ENCODE measurements at regions not wholly inside any gene's neighbourhood (a gene's known extent, or its start where the extent isn't known, plus 50 kb on each side); places are given as distances from the start of the nearest gene placed in this dataset.
"Not testable (repeated sequence)": the region's sequence is repeated elsewhere in the genome, so short reads cannot be mapped to it uniquely, and the experiment has no call there.

DNA sequence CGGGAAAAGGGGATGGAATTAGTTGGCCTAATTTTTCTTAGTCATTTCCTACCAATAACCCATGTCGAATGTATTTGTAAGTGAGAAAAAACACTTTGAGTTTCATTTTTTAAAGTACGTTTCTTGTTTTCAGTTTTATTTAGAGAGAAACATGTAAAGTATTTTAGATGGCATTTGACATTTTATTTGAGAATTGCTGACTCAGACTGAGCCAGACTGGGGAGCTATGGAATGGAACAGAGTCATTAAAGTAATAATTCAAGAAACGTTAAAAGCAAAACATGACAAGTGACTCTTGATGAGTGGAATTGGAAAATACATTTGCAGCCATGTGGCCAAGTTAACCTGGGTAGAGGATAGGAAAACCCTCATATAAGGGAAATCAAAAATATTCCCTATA, 286.1 kb upstream of the NPSR1 start:
- CTCF ChIA-PET, result no interaction called here

DNA sequence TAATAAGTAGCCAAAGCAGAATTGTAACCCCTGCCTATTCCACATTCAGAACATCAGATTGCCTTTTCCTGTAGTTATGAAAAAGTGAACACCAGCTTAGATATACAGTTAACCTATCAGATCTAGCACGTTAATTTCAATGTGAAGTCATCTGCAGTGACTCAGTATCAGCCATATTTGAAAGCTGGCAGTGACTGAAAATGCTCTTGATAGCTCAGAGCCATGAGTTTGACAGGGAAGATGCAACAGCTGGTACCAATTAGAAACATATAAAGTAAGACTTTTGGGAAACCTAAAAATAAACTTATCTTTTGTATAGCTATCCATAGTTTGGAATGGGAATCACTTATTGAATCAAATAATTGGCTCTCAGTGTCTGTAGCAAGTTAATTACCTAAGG, 284.1 kb upstream of the NPSR1 start:
- POLR2A ChIA-PET, result no interaction called here
- CTCF ChIA-PET, result no interaction called here

More for the DNA sequence above, 286.1 kb upstream of the NPSR1 start:
- POLR2A ChIA-PET, result no interaction called here

DNA sequence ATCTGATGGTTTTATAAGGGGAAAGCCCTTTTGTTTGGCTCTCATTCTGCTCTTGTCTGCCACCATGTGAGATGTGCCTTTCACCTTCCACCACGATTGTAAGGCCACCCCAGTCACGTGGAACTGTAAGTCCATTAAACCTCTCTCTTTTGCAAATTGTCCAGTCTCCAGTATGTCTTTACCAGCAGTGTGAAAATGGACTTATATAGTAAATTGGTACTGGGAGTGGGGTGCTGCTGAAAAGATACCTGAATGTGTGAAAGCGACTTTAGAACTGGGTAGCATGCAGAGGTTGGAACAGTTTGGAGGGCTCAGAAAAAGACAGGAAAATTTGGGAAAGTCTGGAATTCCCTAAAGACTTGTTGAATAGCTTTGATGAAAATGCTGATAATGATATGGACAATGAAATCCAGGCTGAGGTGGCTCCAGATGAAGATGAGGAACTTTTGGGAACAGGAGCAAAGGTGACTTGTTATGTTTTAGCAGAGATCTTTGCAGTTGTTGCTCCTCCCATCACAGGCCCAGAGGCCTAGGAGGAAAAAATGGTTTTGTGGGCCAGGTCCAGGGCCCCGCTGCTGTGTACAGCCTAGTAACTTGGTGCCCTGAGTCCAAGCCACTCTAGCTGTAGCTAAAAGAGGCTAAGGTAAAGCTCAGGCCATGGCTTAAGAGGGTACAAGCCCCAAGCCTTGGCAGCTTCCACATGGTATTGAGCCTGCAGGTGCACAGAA, 275.7 kb upstream of the NPSR1 start:
- CTCF ChIA-PET, result no interaction called here
- POLR2A ChIA-PET, result no interaction called here

DNA sequence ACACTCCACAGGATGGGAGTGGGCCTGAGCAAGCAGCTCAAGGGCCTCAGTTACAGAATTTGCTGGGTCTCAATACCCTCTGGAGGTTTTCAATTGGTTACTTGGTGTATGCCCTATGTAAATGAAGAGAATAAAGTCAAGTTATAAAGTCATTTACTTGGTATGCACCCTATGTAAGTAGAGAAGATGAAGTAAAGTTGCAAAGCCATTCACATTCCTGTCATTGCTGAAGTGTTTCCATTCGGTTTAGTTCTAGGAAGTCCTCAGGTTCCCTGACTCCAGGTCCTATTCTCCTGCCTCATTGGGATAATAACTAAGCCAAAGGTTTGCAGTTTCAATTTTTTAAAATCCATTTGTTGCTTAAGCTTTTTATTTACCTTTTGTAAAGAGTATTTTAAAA, 272.6 kb upstream of the NPSR1 start:
- ChIA-PET CTCF (no interaction called here), POLR2A (no interaction called here)

DNA sequence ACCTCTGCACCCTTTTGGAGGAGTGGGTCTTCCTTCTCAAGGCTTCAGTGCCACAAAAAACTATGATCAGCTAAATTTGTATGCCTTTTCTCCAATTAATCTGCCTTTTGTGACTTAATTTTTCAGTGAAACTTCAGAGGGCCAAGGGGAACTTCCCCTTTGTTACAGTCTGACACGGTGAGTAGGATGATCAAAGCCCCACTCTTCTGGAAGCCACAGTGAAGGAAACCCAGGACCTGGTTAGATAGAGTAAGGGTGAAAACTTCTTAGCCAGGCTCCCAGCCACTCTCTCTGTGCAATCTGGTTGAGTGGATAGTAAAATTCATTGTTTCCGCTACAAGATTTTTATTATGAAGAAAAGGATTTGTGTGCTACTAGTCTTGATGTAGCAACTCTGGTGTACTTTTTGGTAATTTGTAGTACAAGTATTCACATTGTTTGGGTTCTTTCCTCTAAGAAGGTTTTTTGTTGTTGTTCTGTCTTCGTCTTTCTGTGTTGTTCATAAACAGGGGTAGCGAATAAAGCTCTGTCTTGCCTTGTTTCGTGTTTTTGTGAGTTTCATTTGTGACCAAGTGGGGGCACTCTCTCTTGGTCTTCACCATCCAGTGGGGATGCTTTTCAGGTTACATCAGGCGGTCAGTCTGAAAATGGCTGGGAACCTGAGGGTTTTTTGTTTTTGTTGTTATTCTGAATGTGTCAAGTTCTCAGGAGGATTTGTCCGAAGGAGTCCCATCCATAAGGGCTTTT, 268.5 kb upstream of the NPSR1 start:
- ChIA-PET CTCF (no interaction called here), POLR2A (no interaction called here)

DNA sequence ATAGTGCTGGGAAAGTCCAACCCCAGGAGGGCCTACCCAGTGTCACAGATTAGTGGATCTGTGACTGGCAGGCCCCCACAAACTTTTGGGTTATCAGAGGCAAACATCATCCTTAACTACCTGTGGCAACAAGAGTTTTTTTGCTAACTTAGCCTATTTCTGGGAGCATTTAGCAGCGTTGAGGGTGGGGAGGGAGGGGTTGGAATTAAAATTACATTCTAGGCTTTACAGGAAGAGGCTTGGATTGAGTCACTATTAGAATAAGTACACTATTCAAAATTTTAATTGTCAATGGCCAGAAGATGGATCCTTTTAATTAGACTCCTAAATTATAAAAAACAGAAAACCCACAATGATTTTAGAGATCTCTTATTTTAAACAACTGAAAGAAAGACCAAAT, 267.9 kb upstream of the NPSR1 start:
- CTCF ChIA-PET, result no interaction called here
- POLR2A ChIA-PET, result no interaction called here

DNA sequence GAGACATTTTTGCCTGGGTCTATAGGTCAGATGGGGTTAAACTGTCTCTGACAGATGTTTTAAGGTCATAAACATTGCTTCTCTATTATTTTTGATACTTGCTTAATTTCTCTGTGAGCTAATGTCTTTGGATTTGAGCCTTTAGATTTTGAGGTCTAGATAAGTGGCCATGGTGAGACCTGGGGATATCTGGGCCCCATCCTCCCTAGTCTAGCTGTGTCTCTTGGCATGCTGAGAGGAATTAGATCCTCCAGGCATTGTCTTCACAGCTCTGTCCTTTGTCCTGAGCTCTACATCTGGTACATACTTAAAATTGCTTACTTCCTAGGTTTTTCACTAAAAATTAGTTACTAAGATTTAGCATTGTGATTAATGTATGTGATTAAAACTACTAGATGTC, 265.0 kb upstream of the NPSR1 start:
- CTCF ChIA-PET, result no interaction called here
- POLR2A ChIA-PET, result no interaction called here

DNA sequence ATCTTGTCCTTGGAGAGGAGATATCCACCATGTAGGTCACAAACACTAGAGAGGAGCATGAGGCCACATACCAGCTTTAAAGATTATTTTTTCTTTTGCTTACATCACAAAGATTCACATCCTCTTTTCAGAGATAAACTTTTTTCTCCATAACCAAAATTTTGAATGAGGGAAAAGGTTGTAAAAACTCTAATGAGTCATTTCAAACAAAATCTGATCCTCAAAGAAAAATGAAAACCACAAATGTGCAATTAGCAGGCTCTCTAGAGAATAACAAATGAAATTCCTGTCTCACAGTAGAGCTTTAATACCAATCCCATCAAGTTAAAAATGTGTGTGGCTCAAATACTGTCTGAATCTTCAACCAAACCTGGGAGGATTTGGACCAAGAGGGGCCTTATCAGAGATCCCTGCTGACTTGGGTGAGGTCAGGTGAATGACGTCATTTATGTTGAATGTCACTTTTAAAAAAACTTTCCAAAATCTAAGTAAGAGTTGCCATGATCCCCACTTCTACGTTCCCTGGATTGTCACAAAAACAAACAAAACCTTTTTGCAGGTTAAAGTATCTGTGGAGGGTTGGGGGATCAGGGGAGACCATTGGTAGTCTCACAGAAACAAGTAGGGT, 261.5 kb upstream of the NPSR1 start:
- POLR2A ChIA-PET, result no interaction called here
- CTCF ChIA-PET, result no interaction called here

DNA sequence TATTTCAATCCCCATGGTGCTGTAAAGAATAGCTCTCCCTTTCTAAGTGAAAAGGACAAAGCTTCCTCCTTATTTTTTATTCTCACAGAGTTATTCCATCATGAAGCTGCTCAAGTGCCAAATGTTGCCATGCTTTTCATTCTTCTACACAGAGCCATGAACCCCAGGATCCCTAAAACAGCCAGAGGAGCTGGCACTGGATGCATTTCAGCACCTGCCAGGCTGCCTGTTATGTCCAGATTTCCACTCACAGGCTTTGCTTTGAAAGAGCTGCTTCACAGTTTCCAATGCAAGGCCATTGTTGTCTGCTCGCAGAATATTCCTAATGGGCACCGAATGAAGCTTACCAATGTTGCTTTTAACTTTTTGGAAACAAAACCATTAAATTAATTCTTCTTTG, 256.2 kb upstream of the NPSR1 start:
- CTCF ChIA-PET, result no interaction called here
- POLR2A ChIA-PET, result no interaction called here

DNA sequence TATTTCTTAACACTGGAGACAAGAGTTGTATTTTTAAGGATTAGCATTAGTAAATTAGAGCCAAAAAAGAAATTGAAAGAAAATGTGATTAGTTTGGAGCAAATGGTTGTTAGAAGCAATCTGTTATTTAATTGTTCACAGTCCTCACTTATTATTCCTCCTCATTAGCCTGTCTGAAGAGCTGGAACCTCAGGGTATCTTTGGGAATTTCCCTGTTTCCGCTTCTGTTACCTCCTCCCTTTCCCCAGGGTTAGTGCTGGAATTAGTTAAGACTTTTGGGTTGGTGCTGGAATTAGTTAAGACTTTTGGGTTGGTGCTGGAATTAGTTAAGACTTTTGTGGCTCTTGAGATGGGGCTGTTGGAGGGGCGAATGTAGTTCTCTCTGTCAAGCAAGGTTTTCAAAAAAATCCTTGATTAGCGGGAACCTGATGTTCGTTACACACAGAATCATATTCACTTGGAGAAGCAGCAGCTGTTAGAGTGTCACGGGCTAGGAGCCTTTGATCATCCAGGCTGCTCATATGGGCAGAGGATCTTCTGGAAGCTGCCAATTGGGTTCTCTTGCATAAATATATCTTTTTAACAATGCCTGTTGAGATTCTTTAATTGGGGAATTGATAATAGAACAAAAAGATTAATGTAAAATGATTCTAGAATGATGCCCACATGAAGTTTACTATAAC, 251.0 kb upstream of the NPSR1 start:
- ChIA-PET CTCF (no interaction called here), POLR2A (no interaction called here)

DNA sequence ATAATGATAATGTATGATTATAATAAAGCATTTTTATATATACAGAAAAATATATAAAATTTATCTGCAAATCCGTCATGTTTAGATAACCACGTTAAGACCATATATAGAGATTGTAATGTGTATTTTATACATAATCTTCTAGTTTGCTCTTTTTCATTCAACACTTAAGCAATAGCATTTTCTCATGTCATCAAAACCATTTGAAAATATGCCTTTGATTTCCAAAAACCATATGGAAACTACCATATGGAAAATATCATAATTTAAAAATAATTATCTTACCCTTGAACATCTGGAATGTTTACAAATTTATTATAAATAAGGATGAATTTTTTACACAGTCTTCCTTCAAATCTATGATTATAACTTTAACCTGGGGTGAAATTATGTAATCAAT, 250.4 kb upstream of the NPSR1 start:
- POLR2A ChIA-PET, result no interaction called here
- CTCF ChIA-PET, result no interaction called here

DNA sequence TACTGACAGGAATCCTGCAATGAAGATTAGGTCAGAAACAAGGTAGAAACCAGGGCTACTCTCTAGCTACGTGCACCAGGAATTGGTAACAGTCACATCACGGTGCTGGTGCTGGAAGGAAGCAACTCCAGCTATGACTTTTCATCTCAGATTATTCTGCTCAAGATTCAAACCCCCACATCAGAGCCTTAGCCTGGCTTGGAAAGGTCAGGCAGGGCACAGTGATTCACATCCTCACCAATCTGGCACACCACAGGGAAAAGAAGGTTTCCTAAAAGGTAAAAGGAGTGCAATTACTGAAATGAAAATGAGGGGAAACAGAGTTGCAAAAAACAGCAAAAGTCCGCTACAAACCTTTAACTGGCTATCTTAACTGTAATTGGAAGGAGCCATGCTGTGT, 240.2 kb upstream of the NPSR1 start:
- ChIA-PET CTCF (no interaction called here), POLR2A (no interaction called here)

DNA sequence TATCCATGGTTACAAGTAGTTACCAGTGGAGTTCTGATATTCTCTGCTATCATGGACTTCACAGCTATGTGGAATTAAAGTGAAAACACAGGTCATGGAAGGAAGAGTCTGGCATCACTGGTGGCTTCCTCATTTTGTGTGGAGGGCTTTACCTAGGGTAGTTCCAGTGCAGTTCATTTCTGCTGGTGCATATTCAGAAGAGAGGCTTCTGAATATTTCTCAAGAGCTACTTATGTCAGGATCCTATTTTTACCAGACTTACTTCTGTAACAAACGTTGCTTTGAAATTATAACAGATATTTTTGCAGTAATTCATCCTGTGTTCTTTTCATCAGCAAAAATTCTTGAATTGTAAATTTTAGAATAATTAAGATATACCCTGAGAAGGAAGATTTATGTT, 236.5 kb upstream of the NPSR1 start:
- ChIA-PET CTCF (no interaction called here), POLR2A (no interaction called here)

DNA sequence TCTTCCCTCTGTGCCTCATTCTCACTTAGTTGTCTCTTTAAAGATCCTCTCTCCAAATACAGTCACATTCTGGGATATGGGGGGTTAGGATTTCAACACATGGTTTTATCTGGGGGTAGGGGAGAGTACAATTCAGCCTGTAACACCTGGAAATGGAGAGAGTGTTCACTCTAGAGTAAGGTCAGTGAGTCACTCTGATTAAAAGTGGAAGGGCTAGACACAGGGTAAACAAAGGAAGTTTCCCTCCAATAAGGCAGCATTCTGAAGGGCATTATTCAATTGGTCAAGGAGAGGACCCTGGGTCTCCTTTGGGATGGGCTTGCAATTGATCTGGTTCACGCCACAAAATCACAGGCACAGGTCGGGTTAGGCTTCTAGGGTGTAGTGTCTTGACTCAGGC, 232.8 kb upstream of the NPSR1 start:
- CTCF ChIA-PET, result no interaction called here

DNA sequence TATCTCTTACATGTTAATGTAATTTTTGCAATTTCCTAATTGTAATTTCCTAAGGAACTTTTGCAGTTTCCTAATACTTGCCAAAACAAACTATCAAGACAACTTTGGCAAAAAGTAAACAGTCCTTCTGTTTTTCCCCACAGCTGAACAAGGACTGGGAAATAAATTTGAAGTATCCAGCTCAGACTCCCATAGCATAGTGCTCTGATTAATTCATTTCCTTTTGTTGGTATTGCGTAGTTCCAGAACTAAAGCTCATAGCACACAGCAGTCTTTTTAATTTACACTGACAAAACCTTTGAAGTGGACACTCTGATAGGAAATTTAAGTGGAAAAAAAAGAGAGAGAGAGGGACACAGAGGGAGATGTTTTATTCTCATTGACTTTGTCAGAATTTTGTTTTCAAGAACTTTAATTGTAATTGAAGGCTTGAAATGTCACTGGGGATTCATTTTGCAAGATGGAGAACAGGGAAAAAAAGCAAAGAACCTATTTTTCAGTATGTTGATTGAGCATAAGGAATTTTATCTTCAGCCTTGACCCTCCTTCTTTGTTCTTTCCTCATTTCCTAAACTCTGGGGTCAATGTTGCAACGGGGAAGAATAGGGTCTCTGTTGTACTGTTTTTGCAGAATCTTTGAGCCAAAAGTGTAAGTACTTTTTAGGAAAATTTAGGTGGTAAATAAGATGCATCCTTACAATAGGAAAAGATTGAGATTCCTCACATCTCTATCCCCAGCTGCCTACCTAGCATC, 232.2 kb upstream of the NPSR1 start:
- POLR2A ChIA-PET, result no interaction called here
- CTCF ChIA-PET, result no interaction called here

More for the DNA sequence above, 232.8 kb upstream of the NPSR1 start:
- POLR2A ChIA-PET, result no interaction called here

DNA sequence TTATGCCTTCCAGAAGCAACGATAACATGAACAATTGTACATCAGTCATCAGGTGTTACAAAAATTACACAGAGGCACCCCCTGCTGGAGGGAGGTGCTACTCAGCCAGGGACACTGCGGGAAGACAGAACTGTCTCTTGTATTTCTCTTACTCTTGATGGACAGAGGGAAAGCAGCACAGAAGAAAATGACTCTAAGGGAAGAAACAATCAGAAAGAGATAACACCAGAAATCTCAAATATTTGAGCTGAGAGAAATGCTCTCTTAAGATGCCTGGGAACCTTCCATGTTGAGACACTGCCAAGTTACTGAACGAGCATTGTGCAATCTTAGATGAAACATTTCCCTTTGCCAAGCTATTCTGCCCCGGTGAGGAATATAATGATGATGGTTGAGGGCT, 227.6 kb upstream of the NPSR1 start:
- CTCF ChIA-PET, result no interaction called here

DNA sequence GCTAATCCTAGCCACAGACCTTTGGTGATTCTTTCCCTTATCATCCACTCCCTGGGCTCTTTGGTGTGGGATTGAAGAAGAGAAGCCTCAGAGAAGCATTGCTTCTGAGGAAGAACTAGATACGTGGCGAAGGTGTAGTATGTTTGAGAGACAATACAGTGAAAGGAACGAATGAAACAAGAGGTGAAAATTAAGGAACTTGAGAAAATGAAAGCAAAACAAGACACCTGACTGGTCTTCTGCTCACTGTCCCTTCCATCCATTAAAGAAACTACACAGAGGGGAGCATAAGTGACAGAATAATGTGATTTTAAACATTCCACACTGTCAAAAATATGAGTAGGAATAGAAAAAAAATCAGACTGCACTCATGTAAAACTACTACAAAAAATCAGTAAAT, 219.6 kb upstream of the NPSR1 start:
- ChIA-PET CTCF (no interaction called here), POLR2A (no interaction called here)

More for the DNA sequence above, 227.6 kb upstream of the NPSR1 start:
- POLR2A ChIA-PET, result no interaction called here

DNA sequence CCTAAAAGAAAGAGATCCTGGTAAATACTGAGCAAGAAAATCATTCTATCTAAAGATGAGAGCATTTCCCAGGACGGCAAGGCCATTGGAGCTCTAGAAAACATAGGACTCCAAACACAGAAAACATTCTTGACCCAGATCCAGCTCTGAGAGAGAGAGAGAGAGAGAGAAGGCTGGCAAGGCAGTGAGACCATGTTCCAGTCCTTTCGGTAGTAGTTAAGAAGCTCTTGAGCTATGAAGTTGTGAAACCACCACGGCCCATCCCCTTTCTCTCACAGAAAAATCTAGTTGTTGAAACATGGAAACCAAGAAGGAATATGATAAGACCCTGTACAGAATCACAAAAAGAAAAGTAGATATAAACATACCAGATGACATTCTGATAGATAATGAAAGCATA, 212.4 kb upstream of the NPSR1 start:
- POLR2A ChIA-PET, result no interaction called here

DNA sequence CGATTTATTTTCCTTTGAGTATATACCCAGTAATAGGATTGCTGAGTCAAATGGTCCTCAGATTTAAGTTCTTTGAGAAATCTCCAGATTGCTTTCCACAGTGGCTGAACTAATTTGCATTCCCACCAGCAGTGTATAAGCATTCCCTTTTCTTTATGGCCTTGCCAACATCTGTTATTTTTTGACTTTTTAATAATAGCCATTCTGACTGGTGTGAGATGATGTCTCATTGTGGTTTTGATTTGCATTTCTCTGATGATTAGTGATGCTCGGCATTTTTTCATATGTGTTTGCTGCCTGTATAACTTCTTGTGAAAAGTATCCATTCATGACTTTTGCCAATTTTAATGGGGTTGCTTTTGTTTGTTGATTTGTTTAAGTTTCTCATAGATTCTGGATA, 209.5 kb upstream of the NPSR1 start:
- POLR2A ChIA-PET, result not testable (repeated sequence)

More for the DNA sequence above, 212.4 kb upstream of the NPSR1 start:
- CTCF ChIA-PET, result no interaction called here

DNA sequence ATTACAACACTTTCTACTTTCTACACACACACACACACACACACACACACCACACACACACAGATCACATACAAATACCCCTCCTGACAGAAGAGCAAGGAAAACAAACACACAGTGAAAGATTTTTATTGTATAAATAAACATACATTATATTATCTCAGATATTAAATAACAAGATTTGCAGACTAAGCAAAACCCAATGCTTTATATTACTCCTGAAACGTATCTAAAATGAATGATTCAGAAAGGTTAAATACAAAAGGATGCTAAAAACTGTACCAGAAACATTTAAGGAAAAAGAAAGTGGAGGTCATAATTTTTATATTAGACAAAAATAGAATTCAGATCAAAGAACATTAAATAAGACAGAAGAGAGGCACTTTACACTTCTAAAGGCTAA, 208.3 kb upstream of the NPSR1 start:
- ChIA-PET POLR2A (no interaction called here), CTCF (no interaction called here)

More for the DNA sequence above, 209.5 kb upstream of the NPSR1 start:
- CTCF ChIA-PET, result not testable (repeated sequence)
